GM19397 (cell line): ENCODE measurements at regions not wholly inside any gene's neighbourhood (a gene's known extent, or its start where the extent isn't known, plus 50 kb on each side); places are given as distances from the start of the nearest gene placed in this dataset.
"Not testable (repeated sequence)": the region's sequence is repeated elsewhere in the genome, so short reads cannot be mapped to it uniquely, and the experiment has no call there.

Experiments
- ATAC-seq: cut with Tn5 transposase; IDR thresholded peaks from one replicate; pipeline ENCODE4 v1.9.1; 2021; ENCODE audit warnings: mild to moderate bottlenecking, moderate library complexity; ENCODE audit not compliant: unreplicated experiment

- ATAC-seq: no peak
Measured at GRCh38 chr20:19868441-19868840, 110.4 kb downstream of the RIN2 start.

GRCh38 chr20:19872001-19872400 lies 113.9 kb downstream of the RIN2 start:
- no peak for ATAC-seq

GRCh38 chr20:19874040-19874727 lies 116.1 kb downstream of the RIN2 start:
- no peak for ATAC-seq

DNA sequence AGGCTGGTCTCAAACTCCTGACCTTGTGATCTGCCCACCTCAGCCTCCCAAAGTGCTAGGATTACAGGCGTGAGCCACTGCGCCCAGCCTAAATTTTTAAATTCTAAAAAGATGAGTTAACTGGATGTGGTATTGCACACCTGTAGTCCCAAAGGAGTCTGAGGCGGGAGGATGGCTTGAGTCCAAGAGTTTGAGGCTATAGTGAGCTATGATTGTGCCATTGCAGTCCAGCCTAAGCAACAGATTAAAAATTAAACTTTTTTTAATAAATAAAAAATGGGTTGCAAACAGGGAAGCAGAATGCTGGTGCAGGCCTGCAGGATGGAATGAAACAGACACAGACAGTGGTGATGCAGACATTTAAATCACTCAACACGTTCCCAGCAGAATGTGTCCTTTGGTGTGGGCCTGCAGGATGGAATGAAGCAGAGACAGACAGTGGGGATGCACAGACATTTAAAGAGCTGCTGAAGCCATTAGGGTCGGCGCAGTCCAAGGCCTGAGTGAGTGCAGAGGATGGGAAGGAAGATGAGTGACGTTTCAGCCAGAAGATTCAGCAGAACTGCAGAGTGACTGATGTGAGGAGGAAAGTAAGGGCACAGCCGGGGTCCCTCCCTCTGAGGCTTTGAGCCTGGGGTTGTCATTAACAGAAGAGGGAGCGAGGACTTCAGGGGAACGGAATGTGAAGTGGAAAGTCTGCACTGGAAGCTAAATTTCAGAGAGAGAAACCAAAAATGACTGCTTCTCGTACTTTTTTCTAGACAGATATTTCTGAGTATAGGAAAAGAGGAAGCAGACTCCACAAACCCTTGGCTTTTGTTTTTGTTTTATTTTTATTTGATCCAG lies 117.5 kb downstream of the RIN2 start:
- ATAC-seq: no peak

- ATAC-seq: no peak
Measured at GRCh38 chr20:19876828-19877460, 118.9 kb downstream of the RIN2 start.

GRCh38 chr20:19879874-19880255 lies 121.8 kb downstream of the RIN2 start:
- not testable (repeated sequence) for ATAC-seq

DNA sequence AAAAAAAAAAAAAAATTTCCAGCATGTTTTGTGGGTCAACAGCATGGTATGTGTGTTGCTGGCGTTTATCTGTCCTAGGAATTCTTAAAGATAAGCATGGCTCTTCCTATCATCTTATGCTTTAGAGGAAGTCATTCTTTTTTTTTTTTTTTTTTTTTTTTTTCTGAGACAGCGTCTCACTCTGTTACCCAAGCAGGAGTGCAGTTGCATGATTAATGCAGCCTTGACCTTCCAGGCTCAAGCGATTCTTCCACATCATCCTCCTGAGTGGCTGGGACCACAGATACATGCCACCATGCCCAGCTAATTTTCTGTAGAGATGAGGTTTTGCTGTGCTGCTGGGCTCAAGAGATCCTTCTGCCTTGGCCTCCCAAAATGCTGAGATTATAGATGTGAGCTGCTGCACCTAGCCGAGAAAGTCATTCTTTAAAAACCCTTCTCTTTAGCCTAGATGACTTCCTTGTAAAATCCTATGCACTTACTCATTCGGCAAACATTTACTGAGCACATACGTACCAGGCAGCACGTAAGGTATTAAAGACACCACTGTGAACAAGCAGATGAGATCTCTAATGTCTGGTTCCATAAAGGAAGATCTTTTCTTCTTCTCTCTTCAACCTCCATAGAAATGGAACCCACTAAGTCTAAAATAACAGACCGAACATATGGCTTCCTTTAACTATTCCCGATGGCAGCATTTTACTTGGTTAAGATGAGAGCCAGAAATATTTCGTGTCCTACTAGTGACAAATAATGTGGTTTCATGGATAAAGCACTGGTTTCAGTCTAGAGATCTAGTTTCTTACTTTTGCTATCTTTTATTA lies 122.4 kb downstream of the RIN2 start:
- no peak for ATAC-seq

DNA sequence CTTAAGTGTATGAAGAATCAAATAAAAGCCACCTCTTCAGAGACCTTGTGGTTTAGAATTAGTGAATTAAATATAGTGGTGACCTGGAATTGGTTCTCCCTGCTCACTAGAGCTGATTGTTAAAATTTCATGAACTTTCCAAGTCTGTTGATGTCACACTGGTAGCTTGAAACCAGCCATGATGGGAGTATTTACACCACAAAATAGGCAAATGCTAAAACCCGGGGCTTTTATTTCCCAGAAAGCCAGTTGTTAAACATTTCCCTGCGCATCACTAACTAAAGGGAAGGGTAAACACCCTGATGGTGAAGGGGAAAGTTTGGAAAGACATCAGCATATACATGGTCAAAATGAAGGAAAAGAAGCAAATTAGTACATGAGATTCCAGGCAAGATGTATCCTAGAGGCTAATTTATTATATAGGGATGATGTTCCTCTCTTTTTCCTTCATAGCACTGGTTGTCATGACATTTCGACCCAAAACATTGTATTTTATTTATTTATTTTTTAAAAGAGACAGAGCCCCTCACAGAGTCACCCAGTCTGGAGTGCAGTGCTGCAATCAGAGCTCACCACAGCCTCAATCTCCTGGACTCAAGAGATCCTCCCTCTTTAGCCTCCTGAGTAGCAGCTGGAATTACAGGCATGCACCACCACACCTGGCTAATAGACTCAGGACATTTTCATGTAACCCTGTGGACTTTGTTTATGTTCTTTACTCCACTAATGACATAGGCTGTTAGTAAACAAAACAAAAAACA lies 123.2 kb downstream of the RIN2 start:
- ATAC-seq: no peak

- ATAC-seq: no peak
Measured at GRCh38 chr20:19881990-19882389, 123.9 kb downstream of the RIN2 start.

- no peak for ATAC-seq
Measured at GRCh38 chr20:19882446-19882845, 124.4 kb downstream of the RIN2 start.

- no peak for ATAC-seq
Measured at GRCh38 chr20:19883501-19883900, 125.4 kb downstream of the RIN2 start.

DNA sequence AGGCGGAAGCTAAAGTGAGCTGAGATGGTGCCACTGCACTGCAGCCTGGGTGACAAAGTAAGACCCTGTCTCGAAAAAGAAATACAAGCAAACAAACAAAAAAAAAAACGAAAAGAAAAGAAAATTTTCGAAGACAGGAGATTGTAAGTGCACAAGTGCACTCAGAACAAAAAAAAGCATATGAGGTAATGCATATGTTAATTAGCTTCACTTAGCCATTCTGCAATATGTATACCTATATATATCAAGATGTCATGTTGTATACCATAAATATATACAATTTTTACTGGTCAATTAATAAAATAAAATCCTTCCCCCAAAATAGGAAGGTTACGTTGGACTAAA lies 127.5 kb downstream of the RIN2 start:
- no peak for ATAC-seq

GRCh38 chr20:19885939-19886660 lies 128.0 kb downstream of the RIN2 start:
- ATAC-seq: no peak

GRCh38 chr20:19886661-19887288 lies 128.7 kb downstream of the RIN2 start:
- ATAC-seq: no peak

DNA sequence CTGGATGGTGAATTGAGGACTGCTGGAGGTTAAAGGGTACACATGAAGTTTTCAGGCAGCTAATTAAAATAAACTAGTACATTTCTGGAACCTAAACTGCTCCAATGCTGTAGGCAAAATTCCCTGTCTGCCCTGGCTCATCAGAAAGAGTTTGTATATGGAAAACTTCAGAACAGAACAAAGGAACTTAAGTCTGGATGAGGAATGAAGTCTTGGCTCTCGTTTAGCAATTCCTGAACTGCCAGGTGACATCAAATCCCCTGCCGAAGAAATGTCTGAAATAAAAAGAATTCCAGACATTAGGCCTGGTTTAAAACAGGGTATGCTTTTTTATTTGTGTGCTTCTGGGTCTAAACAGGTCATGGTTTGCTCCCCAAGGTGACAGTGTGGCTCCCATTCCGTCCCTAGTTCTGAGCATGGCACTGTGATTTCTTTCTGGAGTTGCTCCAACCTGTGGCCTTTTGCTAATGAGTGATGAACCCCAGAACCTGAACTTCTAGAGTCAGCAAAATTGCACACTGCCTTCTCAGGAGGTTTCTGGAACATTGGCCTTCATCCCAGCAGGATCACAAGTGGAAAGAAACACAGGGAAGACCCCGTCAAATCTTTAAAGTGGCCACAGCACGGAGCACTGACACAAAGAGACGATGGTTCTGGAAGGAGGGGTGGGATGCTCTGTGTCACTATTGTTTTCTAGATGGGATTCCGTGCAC lies 129.4 kb upstream of the NAA20 start:
- ATAC-seq: no peak

GRCh38 chr20:19888269-19888671 lies 128.9 kb upstream of the NAA20 start:
- ATAC-seq: no peak

DNA sequence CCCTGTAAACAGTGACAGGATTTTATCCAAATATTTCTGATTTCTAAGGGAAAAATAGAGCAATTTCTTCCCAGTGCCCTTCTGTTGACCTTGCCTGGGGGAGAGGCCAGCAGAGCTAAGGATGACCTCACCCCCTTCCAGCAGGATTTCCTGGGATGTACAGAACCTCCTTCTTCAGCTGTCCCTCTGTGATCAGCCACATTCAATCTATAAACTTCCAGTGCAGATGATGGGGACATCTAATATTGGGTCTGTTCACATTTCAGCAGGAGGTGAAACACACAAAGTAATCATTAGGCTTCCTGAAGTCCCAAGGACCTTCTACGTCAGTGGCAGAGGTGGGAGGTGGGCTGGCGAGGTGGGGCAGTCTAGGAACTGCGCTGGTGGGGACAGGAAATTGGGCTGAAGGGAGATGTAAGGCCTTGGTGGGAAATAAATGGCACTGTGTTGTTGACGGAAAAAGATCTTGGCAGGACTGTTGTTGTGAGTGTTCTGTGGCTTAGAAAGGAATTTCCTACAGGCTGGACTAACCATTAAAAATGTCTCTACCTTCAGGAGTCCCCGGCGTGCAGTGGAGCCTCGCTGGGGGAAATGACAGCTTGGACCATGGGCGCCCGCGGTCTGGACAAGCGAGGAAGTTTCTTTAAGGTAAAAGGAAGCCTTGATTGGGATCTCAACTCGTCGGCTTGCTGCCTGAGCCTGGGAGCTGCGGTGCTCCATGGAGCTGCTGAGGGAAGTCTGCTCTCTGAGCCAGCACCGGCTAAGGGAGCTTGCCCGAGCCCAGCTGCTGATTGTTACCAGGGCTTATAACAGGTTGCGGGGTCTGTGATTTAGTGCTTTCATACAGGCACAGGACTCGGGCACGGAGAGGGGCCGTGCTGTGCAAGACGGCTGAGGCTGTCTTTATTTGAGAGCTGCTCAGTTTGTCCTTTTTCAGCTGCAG lies 127.9 kb upstream of the NAA20 start:
- no peak for ATAC-seq
